ENCODE measurements at regions not wholly inside any gene's neighbourhood (a gene's known extent, or its start where the extent isn't known, plus 50 kb on each side); places are given as distances from the start of the nearest gene placed in this dataset.
"Not testable (repeated sequence)": the region's sequence is repeated elsewhere in the genome, so short reads cannot be mapped to it uniquely, and the experiment has no call there.

- no peak for DNase-seq (ENCODE audit: low read depth in 2 of 2)
These were observed 96.5 kb upstream of the HS6ST1 start for GRCh38 chr2:128414946-128415778.

GRCh38 chr2:128415779-128416061, 97.1 kb upstream of the HS6ST1 start:
- DNase-seq (ENCODE audit: low read depth in 2 of 2), result no peak

GRCh38 chr2:128416109-128416785, 97.6 kb upstream of the HS6ST1 start:
- DNase-seq (ENCODE audit: low read depth in 2 of 2), result no peak

GRCh38 chr2:128416806-128417205, 98.1 kb upstream of the HS6ST1 start:
- DNase-seq (ENCODE audit: low read depth in 2 of 2), result no peak

GRCh38 chr2:128417264-128417663, 98.6 kb upstream of the HS6ST1 start:
- not testable (repeated sequence) for DNase-seq (ENCODE audit: low read depth in 2 of 2)

- DNase-seq (ENCODE audit: low read depth in 2 of 2), result no peak
These were observed 101.5 kb upstream of the HS6ST1 start for GRCh38 chr2:128420131-128420530.

- no peak for DNase-seq (ENCODE audit: low read depth in 2 of 2)
These were observed 102.1 kb upstream of the HS6ST1 start for GRCh38 chr2:128420776-128421175.

GRCh38 chr2:128421286-128421685, 102.6 kb upstream of the HS6ST1 start:
- no peak for DNase-seq (ENCODE audit: low read depth in 2 of 2)

- no peak for DNase-seq (ENCODE audit: low read depth in 2 of 2)
These were observed 103.2 kb upstream of the HS6ST1 start for GRCh38 chr2:128421861-128422311.

- no peak for DNase-seq (ENCODE audit: low read depth in 2 of 2)
These were observed 103.9 kb upstream of the HS6ST1 start for GRCh38 chr2:128422571-128422970.

- no peak for DNase-seq (ENCODE audit: low read depth in 2 of 2)
These were observed 105.1 kb upstream of the HS6ST1 start for GRCh38 chr2:128423788-128424165.

GRCh38 chr2:128424406-128425171, 105.9 kb upstream of the HS6ST1 start:
- no peak for DNase-seq (ENCODE audit: low read depth in 2 of 2)

- no peak for DNase-seq (ENCODE audit: low read depth in 2 of 2)
These were observed 106.5 kb upstream of the HS6ST1 start for GRCh38 chr2:128425216-128425615.

GRCh38 chr2:128425731-128426620, 107.3 kb upstream of the HS6ST1 start:
- DNase-seq (ENCODE audit: low read depth in 2 of 2), result no peak

GRCh38 chr2:128427413-128427755, 108.7 kb upstream of the HS6ST1 start:
- DNase-seq (ENCODE audit: low read depth in 2 of 2), result no peak

GRCh38 chr2:128428415-128428814, 109.7 kb upstream of the HS6ST1 start:
- DNase-seq (ENCODE audit: low read depth in 2 of 2), result no peak

- DNase-seq (ENCODE audit: low read depth in 2 of 2), result no peak
These were observed 113.8 kb upstream of the HS6ST1 start for GRCh38 chr2:128432423-128432822.

- no peak for DNase-seq (ENCODE audit: low read depth in 2 of 2)
These were observed 115.4 kb upstream of the HS6ST1 start for GRCh38 chr2:128433911-128434550.

GRCh38 chr2:128435576-128436478, 117.2 kb upstream of the HS6ST1 start:
- DNase-seq (ENCODE audit: low read depth in 2 of 2), result no peak

All from stimulated activated CD8-positive, alpha-beta memory T cell treated with anti-CD3 and anti-CD28 coated beads, Interleukin-2, amount 100 ng/mL, for 1 hour (primary cell).